ENCODE measurements at regions not wholly inside any gene's neighbourhood (a gene's known extent, or its start where the extent isn't known, plus 50 kb on each side); places are given as distances from the start of the nearest gene placed in this dataset.

- ATAC-seq (no peak), DNase-seq (ENCODE audit: low spot score) (no peak)
Measured at GRCh38 chrX:16222151-16222550, 54.9 kb downstream of the MAGEB17 start.

GRCh38 chrX:16223385-16223784 is 56.1 kb downstream of the MAGEB17 start:
- DNase-seq (ENCODE audit: low spot score), result no peak

GRCh38 chrX:16239211-16239610 is 71.9 kb downstream of the MAGEB17 start:
- DNase-seq (ENCODE audit: low spot score), result no peak
- no peak for ATAC-seq

More at GRCh38 chrX:16223385-16223784, 56.1 kb downstream of the MAGEB17 start:
- ATAC-seq, result no peak

- DNase-seq (ENCODE audit: low spot score) (no peak), ATAC-seq (no peak)
Measured at GRCh38 chrX:16240231-16240905, 73.1 kb downstream of the MAGEB17 start.

GRCh38 chrX:16240968-16241367 is 73.7 kb downstream of the MAGEB17 start:
- ATAC-seq (no peak), DNase-seq (ENCODE audit: low spot score) (no peak)

- no peak for ATAC-seq
- no peak for DNase-seq (ENCODE audit: low spot score)
Measured at GRCh38 chrX:16250296-16250695, 83.0 kb downstream of the MAGEB17 start.

GRCh38 chrX:16251782-16252181 is 84.5 kb downstream of the MAGEB17 start:
- ATAC-seq (no peak), DNase-seq (ENCODE audit: low spot score) (no peak)

- ATAC-seq, result no peak
- DNase-seq (ENCODE audit: low spot score), result no peak
Measured at GRCh38 chrX:16258882-16259281, 91.6 kb downstream of the MAGEB17 start.

GRCh38 chrX:16267431-16267830 is 100.2 kb downstream of the MAGEB17 start:
- no peak for DNase-seq (ENCODE audit: low spot score)
- ATAC-seq, result no peak

- DNase-seq (ENCODE audit: low spot score), result no peak
- no peak for ATAC-seq
Measured at GRCh38 chrX:16268206-16268605, 100.9 kb downstream of the MAGEB17 start.

- DNase-seq (ENCODE audit: low spot score), result no peak
Measured at GRCh38 chrX:16278927-16279326, 111.6 kb downstream of the MAGEB17 start.

GRCh38 chrX:16282209-16282608 is 114.9 kb downstream of the MAGEB17 start:
- ATAC-seq, result no peak
- no peak for DNase-seq (ENCODE audit: low spot score)

More at GRCh38 chrX:16278927-16279326, 111.6 kb downstream of the MAGEB17 start:
- ATAC-seq, result no peak

- ATAC-seq, result no peak
- no peak for DNase-seq (ENCODE audit: low spot score)
Measured at GRCh38 chrX:16284842-16285241, 117.6 kb downstream of the MAGEB17 start.

GRCh38 chrX:16290997-16291396 is 123.7 kb downstream of the MAGEB17 start:
- ATAC-seq (no peak), DNase-seq (ENCODE audit: low spot score) (no peak)

- DNase-seq (ENCODE audit: low spot score) (no peak), ATAC-seq (no peak)
Measured at GRCh38 chrX:16300831-16301230, 133.6 kb downstream of the MAGEB17 start.

- no peak for DNase-seq (ENCODE audit: low spot score)
- ATAC-seq, result no peak
Measured at GRCh38 chrX:16304751-16305150, 137.5 kb downstream of the MAGEB17 start.

- no peak for DNase-seq (ENCODE audit: low spot score)
Measured at GRCh38 chrX:16305187-16305586, 137.9 kb downstream of the MAGEB17 start.

GRCh38 chrX:16307950-16308349 is 140.7 kb downstream of the MAGEB17 start:
- ATAC-seq, result no peak
- DNase-seq (ENCODE audit: low spot score), result no peak

More at GRCh38 chrX:16305187-16305586, 137.9 kb downstream of the MAGEB17 start:
- ATAC-seq, result no peak

GRCh38 chrX:16308773-16309172 is 141.5 kb downstream of the MAGEB17 start:
- ATAC-seq (no peak), DNase-seq (ENCODE audit: low spot score) (no peak)

GRCh38 chrX:16310326-16310725 is 143.0 kb downstream of the MAGEB17 start:
- no peak for DNase-seq (ENCODE audit: low spot score)

GRCh38 chrX:16311671-16312070 is 144.4 kb downstream of the MAGEB17 start:
- ATAC-seq (no peak), DNase-seq (ENCODE audit: low spot score) (no peak)

More at GRCh38 chrX:16310326-16310725, 143.0 kb downstream of the MAGEB17 start:
- no peak for ATAC-seq

- ATAC-seq, result no peak
- no peak for DNase-seq (ENCODE audit: low spot score)
Measured at GRCh38 chrX:16312761-16313623, 145.7 kb downstream of the MAGEB17 start.
